Thyroid gland (tissue), 4 donors: ENCODE measurements at regions not wholly inside any gene's neighbourhood (a gene's known extent, or its start where the extent isn't known, plus 50 kb on each side); places are given as distances from the start of the nearest gene placed in this dataset.

ENCODE experiments used
- DNase-seq, 2 donors: peaks; one replicate each; pipeline ENCODE4 v3.0.0-alpha.2; 2019
- H3K27ac ChIP-seq, 3 donors: fragments of 200-600 bp; sonication (generic); 1 replicate in 2 of 3; 2 replicates in 1 of 3; pipeline ENCODE4 v1.5.1; 2016 to 2019; ENCODE audit warnings: mild to moderate bottlenecking in 1 of 3, moderate library complexity in 1 of 3
- H3K27me3 ChIP-seq: fragments of 200-600 bp; sonication (generic); one replicate; pipeline ENCODE4 v1.5.1; 2019
- H3K36me3 ChIP-seq, 2 donors: fragments of 200-600 bp; sonication (generic); one replicate each; pipeline ENCODE4 v1.5.1; 2016 to 2019
- H3K4me1 ChIP-seq, 2 donors: fragments of 200-600 bp; sonication (generic); one replicate each; pipeline ENCODE4 v1.5.1; 2017 to 2019
- H3K4me3 ChIP-seq, 3 donors: fragments of 200-600 bp; sonication (generic); replicated peaks in 1 of 3; 1 replicate in 2 of 3; 2 replicates in 1 of 3; pipeline ENCODE4 v1.5.1; 2016; ENCODE audit warnings: mild to moderate bottlenecking in 1 of 3
- H3K9me3 ChIP-seq: fragments of 200-600 bp; sonication (generic); one replicate; pipeline ENCODE4 v1.5.1; 2017
- CTCF ChIP-seq, 6 experiments: fragments of 200-600 bp in 3 of 6; fragments of 450-650 bp in 3 of 6; sonication (generic) in 3 of 6; IDR thresholded peaks; one replicate each; pipeline ENCODE4 v1.5.1; 2016 to 2019; ENCODE audit warnings: antibody characterized with exemption in 6 of 6, mild to moderate bottlenecking in 2 of 6, inconsistent platforms in 1 of 6, moderate library complexity in 1 of 6
- POLR2A ChIP-seq, 2 donors: fragments of 450-650 bp; IDR thresholded peaks; one replicate each; pipeline ENCODE4 v1.6.1; 2017; ENCODE audit warnings: antibody characterized with exemption in 2 of 2, mild to moderate bottlenecking in 2 of 2, moderate library complexity in 1 of 2
- WGBS, 2 donors: methylation state at CpG; one replicate each; pipeline ENCODE4 v1.1.5; 2017; 5-methylcytosine and 5-hydroxymethylcytosine counted together
- intact Hi-C: fragments of 100-400 bp; cut with DNase I; formaldehyde crosslinking; loops from one replicate; pipeline ENCODE4 v1.15.1; 2023

- TF ChIP-seq CTCF (IDR thresholded peaks at IDR 0.05) (no peak), POLR2A (IDR thresholded peaks at IDR 0.05) (no peak)
- no peak overlapping the region for H3K27ac ChIP-seq
These were observed 530.8 kb downstream of the SOX2 start for GRCh38 chr3:182242489-182242942.

DNA sequence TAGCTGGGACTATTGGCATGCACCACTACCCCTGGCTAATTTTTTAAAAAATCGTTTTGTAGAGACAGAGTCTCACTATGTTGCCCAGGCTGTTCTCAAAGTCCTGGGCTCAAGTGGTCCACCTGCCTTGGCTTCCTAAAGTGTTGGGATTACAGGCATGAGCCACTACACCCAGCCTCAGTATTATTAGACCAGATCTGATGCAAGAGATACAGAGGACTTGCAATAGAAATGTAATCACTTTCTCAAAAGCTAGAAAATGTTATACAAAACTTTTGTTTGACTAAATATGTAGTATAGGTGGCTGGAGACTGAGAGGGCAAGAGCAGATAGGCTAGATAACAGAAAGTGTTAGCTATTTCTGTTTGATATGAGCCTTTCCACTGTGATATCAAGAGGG is 531.9 kb downstream of the SOX2 start:
- no peak for DNase-seq
- Histone ChIP-seq H3K36me3 (no peaks in the 10 kb centered on the region), H3K27me3 (no peaks in the 10 kb centered on the region), H3K9me3 (no peaks in the 10 kb centered on the region), H3K27ac (no peak overlapping the region), H3K4me1 (no peaks in the 10 kb centered on the region), H3K4me3 (no peak overlapping the region)
- intact Hi-C loops: no loop called here
- WGBS, 2 donors: 44 to 49% methylated on average over 1 of the region's 1 CpG
- TF ChIP-seq CTCF (IDR thresholded peaks at IDR 0.05) (no peak), POLR2A (IDR thresholded peaks at IDR 0.05) (no peak)

More at GRCh38 chr3:182242489-182242942, 530.8 kb downstream of the SOX2 start:
- DNase-seq: no peak
- intact Hi-C loops: no loop called here
- Histone ChIP-seq H3K4me3 (no peak overlapping the region), H3K4me1 (no peaks in the 10 kb centered on the region), H3K36me3 (no peaks in the 10 kb centered on the region), H3K27me3 (no peaks in the 10 kb centered on the region), H3K9me3 (no peaks in the 10 kb centered on the region)

DNA sequence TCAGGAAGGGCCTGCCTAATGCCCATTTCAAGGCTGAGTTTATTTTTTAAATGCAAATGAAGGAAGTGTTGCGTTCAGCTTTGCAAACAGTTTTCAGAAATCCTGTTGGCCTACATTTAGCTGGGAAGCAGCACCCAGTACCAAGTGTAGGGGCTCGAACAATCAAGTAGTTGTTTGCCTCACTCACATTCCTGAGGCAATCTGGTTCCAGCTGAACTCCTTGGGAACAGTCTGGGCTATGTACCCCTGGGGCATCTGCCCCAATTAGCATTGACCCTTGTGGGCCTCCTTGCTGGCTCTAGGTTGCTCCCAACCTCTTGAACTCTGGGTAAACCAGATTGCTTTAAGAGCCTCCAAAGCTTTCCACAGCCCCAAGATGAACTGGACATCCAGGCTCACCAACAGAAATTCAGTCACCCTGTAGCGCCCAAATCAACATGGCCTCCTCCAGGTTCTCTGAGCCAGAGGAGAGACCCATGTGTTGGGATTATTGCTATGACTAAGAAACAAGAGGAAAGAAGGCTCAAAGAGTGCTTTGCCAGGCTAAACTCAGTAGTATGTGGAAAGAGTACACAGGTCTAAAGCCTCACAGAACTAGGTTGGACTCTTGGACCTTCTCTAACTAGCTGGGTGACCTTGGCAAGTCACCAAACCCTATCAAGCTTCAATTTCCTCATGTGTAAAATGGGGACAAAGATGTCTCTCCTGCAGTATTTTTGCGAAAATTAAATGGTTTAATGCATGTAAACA is 532.7 kb downstream of the SOX2 start:
- H3K27me3 ChIP-seq: no peaks in the 10 kb centered on the region
- intact Hi-C loops: no loop called here
- no peaks in the 10 kb centered on the region for H3K36me3 ChIP-seq
- H3K9me3 ChIP-seq: no peaks in the 10 kb centered on the region
- no peak for TF ChIP-seq POLR2A (IDR thresholded peaks at IDR 0.05)
- no peak for TF ChIP-seq CTCF (IDR thresholded peaks at IDR 0.05)
- no peak overlapping the region for H3K4me3 ChIP-seq
- DNase-seq: no peak
- no peaks in the 10 kb centered on the region for H3K4me1 ChIP-seq
- no peak overlapping the region for H3K27ac ChIP-seq
- 85% methylated on average over 4 of the region's 4 CpGs for WGBS, 2 donors

DNA sequence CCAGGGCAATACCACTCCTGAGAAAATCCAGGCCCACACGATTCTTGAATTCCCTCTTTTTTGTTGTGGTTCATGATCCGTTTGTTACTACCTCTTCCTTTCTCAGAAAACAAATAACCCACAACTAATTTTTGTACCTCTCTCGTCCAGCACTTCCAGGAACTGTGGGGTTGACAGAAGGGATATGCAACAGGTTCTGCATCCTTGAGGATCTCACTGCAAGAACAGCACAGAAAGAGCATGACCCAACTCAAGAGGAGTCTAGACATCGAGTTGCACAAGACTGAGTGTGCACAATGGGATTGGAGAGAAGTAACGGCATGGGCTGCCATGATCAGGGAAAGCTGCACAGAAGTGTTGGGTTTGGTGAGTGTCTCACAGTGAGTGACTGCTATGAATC is 533.3 kb downstream of the SOX2 start:
- H3K27me3 ChIP-seq: no peaks in the 10 kb centered on the region
- TF ChIP-seq CTCF (IDR thresholded peaks at IDR 0.05) (no peak), POLR2A (IDR thresholded peaks at IDR 0.05) (no peak)
- no peaks in the 10 kb centered on the region for H3K36me3 ChIP-seq
- 89 to 94% methylated on average over 5 of the region's 5 CpGs for WGBS, 2 donors
- intact Hi-C loops: no loop called here
- no peaks in the 10 kb centered on the region for H3K9me3 ChIP-seq
- no peak overlapping the region for H3K27ac ChIP-seq
- no peak for DNase-seq
- no peak overlapping the region for H3K4me3 ChIP-seq
- no peaks in the 10 kb centered on the region for H3K4me1 ChIP-seq

DNA sequence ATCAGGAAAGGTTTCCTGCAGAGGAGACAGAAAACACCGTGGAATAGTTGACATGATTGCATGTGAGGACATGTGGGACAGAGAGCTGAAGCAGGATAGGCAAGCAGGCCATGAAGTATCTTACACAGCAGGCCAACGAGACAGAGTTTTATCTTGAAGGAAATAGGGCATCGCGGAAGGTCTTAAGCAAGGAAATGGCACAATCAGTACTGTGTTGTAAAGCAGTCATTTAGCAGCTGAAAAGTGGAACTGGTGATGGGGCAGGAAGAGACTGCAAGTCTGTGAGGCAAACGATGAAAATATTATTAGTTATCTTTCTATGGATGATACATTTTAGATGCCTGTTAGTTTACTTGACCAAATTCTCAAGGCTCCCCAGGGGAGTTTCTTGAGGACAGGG is 535.1 kb downstream of the SOX2 start:
- no peaks in the 10 kb centered on the region for H3K36me3 ChIP-seq

More for the DNA sequence above, 535.1 kb downstream of the SOX2 start:
- H3K4me3 ChIP-seq: no peak overlapping the region
- H3K4me1 ChIP-seq: no peaks in the 10 kb centered on the region
- no peaks in the 10 kb centered on the region for H3K27me3 ChIP-seq
- H3K27ac ChIP-seq: no peak overlapping the region
- H3K9me3 ChIP-seq: no peaks in the 10 kb centered on the region
- intact Hi-C loops: no loop called here
- TF ChIP-seq POLR2A (IDR thresholded peaks at IDR 0.05) (no peak), CTCF (IDR thresholded peaks at IDR 0.05) (no peak)
- DNase-seq: no peak
- 84 to 85% methylated on average over 5 of the region's 5 CpGs for WGBS, 2 donors
